ENCODE measurements at regions not wholly inside any gene's neighbourhood (a gene's known extent, or its start where the extent isn't known, plus 50 kb on each side); places are given as distances from the start of the nearest gene placed in this dataset.

DNA sequence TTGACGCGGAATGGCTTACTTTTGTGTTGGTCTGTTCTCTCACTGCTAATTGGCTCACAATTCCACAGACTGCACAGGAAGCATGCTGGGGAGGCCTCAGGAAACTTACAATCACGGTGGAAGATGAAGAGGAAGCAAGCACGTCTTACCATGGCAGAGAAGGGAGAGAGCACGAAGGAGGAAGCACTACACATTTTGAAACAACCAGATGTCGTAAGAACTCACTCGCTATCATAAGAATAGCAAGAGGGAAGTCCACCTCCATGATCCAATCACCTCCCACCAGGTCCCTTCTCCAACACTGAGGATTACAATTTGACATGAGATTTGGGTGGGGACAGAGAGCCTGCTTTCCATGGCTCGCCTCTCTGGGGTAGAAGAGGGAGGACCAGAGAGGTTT lies 106.2 kb downstream of the KCNF1 start:
- no peak for DNase-seq (ENCODE audit: low spot score)

DNA sequence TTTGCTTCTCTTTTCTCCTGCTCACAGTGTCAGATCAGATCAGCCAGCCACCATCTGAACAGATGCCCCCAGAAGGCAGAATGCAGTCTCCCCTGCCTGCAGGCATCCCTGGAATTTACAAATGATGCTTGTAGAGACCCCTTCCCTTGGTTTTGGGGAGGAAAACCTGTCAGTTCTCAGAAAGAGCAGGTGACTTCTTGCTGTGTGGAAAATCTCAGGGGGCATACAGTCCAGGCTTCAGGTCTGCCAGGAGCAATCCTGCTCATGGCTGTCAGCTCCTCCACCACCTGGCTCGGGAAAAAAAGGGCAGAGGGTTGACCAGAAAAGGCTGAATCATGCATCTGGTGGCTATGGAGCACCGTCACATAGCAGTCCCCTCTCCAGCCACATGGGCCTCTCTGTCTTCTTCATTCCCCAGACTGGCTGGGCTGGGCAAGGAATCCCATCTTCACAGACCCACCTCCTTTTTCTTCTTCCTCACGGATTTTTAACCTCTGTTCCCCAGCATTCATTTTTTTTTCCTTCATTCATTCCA lies 107.0 kb downstream of the KCNF1 start:
- DNase-seq (ENCODE audit: low spot score), result no peak

DNA sequence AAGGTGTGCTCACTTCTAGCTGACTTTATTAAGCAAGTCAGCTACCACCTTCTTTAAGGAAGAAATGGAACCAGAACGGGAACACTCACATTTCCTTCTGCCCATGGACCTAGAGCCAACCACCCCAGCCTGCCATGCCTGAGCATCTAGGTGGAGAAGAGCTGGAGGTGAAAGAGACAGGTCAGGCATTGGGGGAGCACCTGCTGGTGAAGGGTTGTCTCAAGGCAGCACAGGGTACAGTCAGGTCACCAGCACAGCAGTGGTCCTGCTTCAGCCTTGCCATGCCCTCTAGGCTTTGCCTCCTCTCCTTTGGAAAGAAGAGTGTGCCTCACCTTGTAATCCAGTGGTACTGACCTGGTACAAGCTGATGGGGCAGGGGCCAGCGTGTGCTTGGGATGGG lies 107.9 kb downstream of the KCNF1 start:
- no peak for DNase-seq (ENCODE audit: low spot score)

DNA sequence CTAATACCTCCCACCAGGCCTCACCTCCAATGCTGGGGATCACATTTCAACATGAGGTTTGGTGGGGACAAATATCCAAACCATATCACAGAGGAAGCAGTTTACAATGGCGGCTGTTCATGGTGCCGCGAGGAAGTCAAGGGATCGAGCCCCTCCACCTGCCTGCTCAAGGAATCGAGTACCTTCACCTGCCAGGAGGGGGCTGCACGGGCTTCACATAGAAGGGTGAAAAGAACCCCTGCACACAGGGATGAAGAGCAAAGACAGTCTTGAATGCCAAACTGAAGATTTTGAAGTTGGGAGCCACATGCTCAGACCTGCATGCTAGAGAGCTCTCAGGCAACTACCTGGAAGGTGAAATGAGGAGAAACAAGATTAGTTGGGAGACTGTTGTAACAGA lies 110.3 kb downstream of the KCNF1 start:
- no peak for DNase-seq (ENCODE audit: low spot score)

DNA sequence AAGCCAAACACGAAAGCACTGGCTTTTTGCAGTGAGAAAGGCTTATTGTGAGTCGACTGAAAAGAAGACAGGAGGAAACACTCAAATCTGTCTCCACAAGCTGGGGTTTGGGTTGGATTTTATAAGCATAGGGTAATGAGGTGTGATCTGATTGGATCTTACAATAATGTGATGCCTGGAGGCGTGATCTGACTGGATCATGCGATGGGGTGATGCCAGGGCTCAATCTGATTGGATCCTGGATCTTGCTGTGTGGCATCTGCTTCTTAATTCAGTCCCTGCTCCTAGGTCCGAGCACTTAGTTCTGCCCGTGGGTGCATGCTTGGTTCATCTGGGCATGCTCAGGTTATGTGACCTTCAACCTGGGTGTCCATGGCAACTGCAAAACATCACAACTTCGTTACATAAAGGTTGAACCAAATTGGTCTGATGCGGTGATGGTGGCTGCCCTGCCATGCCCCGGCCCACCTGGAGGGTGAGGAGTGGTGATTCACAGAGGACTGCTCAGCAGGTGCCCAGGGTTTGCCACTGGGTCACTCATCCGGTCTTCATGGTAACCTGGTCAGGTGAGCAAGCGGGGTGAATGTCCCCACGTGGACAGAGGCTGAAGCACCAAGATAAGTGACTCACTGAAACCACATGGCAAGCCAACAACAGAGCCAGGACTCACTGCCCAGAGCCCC lies 111.0 kb downstream of the KCNF1 start:
- DNase-seq (ENCODE audit: low spot score), result no peak

DNA sequence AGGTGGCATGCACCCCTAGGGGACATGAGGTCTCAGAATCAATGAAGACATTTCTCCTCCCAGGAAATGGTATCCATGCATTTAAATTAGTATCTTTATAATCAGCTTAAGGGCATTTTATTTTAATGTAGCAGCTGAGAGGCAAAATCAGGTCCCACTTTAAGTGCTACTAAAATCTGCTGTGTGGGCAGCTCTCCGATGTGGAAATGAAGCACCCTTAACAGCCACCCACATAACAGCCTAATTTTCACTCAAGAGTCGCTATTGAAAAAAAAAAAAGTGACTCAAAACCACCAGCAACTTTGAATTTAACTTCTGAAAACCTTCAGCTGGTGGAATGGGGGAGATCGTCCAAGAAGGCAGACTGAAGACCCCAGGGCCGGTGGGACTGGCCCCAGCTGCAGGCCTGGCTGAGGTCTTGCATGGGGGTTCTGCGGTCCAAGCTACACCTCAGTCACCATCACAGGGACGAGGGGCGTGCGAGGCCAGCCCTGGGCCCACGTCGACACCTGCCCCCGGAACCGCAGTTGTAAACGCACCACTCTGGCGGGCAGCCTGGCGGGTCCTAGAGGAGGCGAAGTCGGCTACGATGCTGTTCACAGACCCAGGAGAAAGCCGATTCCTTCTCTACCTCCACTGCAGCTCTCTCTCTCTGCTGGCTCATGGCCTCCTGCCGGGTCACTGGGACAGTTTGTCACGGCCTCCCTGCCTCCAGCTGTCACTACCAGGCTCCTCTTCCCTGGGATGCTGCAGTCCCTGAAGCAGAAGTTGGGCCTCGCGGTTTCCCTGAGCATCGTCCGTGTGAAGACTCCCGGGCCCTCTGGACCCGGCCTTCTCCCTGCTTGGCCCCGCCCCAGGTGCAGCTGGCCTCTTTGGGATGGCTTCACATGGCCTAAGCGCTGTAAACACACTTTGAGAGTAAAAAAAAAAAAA lies 111.9 kb downstream of the KCNF1 start:
- no peak for DNase-seq (ENCODE audit: low spot score)

DNA sequence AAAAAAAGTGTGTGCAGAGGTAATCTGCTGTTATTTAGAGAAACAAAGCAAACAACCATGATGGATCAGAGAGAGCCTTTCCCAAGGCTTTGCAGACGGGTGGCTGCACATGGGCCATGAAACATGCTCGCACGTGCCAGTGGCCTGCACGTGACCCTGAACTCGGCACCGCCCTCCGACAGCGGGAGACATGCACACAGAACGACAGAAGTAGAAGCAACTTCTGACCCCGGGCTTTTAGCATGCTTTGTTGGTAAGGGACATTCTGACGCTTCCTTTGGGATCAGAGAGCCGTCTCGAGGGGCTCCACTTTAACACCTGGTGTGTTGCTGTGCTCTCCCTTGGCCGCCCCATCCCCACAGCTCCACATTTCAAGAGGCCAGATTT lies 112.5 kb downstream of the KCNF1 start:
- DNase-seq (ENCODE audit: low spot score), result no peak

DNA sequence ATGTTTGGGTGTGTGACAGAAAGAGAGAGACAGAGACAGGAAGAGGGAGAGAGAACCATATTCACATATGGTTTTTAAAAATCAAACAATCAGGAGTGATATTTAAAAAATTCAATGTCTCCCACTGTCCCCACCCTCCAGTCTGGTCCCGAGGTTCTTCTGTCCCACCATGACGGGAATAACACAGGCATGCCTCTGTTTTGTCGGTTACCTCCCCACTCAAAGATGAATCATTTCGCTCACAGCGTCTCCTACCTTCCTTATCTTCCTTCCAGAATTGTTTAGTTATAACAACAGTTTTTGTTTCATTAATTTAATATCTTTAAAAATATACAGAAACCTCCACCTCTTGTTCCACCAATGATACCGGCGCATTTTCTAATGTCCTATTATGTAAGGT lies 113.0 kb downstream of the KCNF1 start:
- DNase-seq (ENCODE audit: low spot score), result no peak

DNA sequence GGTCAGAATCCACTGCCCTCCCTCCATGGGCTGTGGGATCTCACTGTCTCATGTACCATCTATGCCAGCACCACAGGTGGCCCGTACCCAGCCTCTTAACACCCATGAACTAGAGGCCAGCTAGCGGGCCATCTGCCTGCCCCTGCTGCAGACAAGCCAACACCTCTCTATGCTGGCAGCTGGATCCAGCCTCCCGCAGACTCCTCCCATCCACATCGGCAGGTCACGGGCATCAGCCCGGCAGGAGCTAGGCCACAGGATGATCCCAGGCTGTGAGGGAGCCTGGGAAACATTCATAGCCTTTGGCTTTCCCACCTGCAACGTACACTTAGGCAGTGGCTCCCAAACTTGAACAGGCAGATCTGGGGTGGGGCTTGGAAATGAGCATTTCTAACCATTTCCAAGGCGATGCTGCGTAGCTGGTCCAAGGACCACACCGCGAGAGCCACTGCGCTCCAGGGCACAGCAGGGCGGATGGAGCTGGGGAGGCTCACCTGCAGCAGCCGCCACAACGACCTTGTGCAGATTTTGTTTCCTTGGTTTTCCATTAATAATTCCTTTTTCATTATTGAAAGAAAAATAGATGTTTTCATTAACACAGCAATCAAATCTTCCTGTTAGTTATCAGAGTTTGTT lies 114.7 kb downstream of the KCNF1 start:
- no peak for DNase-seq (ENCODE audit: low spot score)

DNA sequence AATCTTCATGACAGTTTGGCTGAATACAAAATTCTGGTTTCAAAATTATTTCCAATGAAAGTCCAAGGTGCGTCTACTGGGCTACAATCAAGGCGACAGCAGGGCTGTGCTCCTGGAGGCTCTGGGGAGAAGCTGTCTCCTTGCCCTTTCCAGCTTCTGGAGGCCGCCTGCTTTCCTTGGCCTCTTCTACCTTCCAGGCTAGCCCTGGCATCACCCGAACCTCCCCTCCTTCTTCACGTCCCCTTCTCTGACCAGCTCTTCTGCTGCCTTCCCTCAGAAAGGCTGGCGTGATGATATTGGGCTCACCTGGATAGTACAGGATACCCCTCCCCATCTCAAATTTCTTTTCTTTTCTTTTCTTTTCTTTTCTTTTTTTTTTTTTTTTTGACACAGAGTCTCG lies 115.5 kb downstream of the KCNF1 start:
- DNase-seq (ENCODE audit: low spot score), result no peak

DNA sequence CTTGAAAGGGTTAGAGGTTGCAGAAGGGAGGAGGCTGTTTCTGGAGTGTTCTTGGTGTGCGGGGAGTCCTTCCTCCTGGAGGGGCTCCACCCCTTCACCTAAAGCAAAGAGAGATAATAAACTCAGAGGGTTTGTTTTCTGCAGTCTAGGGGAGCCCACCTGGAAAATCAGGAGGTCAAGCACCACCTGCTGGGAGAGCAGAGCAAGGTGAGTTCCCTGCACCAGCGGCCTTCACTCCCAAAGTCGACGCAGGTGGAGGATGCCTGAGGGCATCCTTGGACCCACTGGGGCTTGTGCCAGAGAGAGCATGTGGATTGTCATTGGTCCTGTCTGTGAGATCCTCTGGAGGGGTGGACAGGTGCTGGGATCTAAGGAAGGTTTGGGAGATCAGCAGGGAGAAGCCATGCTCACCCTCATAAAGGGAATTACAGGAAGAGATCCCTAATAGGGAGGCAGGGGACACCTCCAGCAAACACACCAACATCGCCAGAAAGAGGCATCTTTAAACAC lies 116.7 kb downstream of the KCNF1 start:
- DNase-seq (ENCODE audit: low spot score), result no peak

DNA sequence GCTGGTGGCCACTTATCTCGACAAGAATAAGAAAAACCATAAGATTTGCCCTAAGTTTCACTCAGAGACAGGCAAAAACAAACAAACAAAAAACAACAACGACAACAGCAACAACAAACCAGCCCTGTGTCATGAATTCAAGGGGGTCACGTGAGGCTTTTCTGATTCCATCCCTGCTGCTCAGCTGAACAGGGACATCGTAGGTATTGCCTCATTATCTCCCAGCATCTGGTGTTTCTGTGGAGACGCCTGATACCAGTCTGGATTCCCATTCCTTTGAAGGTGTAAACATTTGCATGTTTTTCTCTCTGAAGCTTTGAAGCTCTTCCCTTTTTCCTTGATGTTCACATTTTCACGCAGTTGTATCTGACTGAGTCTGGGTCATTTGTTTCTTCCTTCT lies 117.4 kb downstream of the KCNF1 start:
- DNase-seq (ENCODE audit: low spot score), result no peak

DNA sequence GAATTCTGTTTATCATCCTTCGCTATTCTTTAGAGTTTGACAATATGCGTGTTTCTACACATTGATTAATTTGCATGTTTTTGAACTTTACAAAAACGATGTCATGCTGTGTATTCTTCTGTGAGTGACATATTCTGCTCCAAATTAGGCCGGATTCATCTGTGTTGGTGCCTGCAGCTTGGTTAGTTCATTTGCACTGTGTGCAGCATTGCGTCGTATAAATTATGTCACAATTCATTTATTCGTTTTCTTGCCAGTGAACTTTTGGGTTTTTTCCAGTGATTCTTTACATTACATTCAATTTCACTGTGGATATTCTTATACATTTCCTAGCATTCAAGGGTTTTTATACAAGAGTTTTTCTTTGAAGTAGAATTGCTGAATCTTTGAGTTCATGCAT lies 118.3 kb downstream of the KCNF1 start:
- DNase-seq (ENCODE audit: low spot score), result no peak

DNA sequence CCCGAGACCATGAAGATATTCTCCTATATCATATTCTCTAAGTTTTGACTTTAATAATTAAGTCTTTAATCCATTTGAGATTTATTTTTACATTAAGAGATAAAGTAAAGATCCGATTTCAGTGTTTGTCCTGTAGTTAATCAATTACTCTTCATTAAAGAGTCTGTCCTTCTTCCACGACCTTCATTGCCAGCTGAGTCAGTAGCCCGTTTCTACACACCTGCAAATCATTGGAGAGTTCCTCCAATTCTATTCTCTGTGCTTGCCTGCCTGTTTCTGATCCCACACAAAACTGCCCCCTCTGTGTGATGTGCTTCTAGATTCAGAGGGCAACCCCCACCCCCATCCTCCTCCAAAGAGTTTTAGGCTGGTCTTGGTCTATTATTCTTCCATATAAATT lies 119.2 kb downstream of the KCNF1 start:
- no peak for DNase-seq (ENCODE audit: low spot score)

DNA sequence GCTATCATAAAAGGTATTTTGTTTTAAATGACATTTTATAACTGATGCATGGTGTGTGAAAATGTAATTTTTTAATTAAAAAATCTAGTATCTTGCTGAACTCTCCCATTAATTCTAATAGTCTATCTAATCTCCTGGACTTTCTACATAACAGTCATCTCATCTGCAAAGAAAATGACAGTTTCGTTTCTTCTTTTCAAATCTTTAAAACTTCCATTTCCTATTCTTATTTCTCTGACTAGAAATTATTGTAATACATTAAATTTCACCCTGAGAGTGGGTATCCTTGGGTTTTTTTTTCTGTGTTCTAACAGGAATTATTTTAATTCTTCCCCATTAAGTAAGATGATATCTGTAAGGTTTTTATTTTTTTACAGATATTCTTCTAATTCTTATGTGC lies 120.1 kb downstream of the KCNF1 start:
- no peak for DNase-seq (ENCODE audit: low spot score)

DNA sequence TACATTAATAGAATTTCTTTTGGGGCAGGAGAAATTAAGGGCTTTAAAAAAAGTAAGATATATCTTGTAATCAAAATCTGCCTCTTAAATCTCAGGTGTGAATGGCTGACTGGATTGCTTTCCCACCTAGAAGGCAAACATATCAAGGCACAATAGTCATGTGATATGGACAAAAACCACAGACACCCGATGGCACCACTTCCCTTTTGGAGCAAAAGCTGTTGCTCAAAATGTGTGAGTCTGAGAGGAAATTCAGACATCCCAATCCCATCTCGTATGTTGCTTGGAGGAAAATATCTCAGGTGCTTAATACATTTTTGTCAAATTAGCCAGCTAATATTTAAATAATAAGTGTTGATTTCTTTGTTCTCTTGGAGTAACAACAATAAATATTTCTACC lies 120.7 kb downstream of the KCNF1 start:
- DNase-seq (ENCODE audit: low spot score), result no peak

DNA sequence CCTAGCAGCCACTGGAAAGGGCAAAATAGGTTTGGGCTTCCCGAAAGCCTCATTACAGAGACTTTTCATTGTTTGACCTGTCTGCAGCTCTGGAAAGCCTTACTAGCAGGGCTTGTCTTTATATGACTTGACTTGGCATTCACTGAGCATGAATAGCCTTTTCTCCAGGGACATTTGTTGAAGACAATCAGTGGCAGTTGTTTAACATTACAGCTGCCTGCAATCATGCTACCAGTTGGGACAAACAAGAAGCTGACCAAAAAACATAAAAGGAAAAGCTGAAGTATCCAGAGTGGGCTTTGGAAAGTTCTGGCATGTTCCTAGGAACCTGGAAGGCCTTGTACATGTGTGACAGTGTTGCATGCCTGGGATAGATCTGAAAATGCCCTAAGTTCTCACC lies 121.4 kb downstream of the KCNF1 start:
- DNase-seq (ENCODE audit: low spot score), result no peak

DNA sequence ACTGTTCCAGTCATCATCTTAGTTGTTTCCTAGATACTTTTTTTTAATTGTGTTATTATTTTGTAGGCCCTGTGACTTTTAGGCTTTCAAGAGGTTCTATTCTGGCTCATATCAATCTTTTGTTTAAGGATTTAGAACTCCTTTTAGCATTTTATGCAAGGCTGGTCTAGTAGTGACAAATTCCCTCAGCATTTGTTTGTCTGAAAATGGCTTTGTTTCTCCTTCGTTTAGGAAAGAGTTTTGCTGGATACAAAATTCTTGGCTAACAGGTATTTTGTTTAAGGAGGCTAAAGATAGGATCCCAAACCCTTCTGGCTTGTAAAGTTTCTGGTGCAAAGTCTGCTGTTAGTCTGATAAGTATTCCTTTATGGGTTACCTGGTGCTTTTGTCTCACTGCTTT lies 116.6 kb upstream of the SLC66A3 start:
- DNase-seq (ENCODE audit: low spot score), result no peak

DNA sequence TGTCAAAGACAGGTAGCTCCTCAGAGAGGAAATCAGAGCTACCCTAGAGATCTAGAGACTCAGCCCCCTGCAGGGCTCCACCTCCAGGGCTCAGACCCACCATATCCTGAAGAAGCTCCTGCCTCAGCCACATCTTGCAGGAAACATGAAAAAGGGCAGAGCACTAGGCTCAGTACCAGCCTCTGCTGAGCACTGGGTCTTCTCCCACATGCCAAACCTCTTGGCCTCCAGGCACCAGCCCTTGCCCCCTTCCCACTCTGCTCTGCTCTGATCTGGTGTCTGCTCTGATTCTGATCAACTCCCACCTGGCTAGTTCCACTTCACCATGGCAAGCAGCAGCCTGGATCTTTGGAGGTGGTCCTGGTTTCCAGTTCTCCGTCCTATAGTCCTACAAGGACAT lies 114.3 kb upstream of the SLC66A3 start:
- no peak for DNase-seq (ENCODE audit: low spot score)

DNA sequence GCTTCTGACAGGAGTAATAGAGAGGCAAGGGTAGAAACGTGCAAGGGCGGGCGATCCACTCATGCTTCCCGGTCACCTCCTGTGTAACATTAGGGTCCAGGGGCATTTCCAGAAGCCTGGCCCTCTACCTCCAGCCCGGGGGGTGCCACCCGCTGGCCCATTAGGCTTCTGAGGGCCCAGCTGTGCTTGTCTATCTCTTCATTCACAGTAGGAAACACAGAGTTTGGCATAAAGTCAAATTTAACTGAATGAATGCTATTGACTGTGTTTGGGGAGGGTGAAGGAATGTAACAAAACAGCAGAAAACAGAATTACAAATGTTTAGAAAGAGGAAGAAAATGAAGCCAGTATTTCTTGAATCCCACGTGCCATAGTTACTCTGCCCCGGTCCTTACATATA lies 112.4 kb upstream of the SLC66A3 start:
- DNase-seq (ENCODE audit: low spot score), result no peak

DNA sequence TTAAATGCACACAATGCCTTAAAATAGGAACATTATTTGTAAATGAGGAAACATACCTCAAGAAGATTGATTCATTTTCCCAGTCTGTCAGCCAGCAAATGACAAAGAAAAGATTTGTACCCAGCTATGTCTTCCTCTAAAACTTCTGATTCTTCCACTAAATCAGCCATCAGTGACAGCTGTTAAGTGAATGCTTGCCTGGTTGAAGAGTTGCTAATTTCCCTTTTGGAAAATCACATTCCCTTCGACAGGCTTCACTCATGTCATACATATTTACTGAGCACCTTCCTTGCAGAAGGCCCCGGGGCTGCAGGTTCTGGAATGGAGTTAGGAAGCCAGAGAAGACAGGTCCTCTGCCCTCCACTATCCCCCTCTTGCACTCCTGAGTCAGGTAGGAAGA lies 112.0 kb upstream of the SLC66A3 start:
- no peak for DNase-seq (ENCODE audit: low spot score)

DNA sequence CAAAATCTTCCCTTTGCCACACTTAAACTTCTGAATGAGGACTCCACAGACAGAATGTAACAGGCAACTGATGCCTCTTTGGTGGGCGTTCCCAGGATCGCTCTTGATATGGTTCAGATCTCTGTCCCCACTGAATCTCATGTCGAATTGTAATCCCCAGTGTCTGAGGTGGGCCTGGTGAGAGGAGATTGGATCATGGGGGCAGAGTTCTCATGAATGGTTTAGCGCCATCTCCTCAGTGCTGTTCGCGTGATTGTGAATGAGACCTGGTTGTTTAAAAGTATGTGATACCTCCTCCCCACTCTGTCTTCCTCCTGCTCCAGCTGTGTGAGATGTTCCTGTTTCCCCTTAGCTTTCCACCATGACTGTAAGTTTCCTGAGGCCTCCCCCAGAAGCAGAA lies 111.1 kb upstream of the SLC66A3 start:
- no peak for DNase-seq (ENCODE audit: low spot score)

DNA sequence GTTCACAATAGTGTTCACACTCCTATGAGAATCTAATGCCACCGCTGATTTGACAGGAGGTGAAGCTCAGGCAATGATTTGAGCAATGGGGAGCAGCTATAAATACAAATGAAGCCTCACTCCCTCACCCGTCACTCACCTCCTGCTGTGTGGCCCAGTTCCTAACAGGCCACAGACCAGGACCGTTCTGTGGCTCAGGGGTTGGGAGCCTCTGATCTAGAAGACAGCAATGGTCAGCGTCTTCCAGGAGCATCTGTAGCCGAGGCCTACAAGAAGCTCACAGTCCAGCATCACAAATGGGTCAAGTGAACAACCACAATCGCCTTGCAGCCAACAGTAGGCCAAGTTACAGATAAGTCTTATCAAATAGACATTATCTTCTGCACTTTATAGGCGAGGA lies 110.0 kb upstream of the SLC66A3 start:
- no peak for DNase-seq (ENCODE audit: low spot score)

Data from COLO829 (cell line).